ENCODE measurements at regions not wholly inside any gene's neighbourhood (a gene's known extent, or its start where the extent isn't known, plus 50 kb on each side); places are given as distances from the start of the nearest gene placed in this dataset.

GRCh38 chr5:112614986-112615385, 122.7 kb upstream of the APC start:
- intact Hi-C loops (cut with DNase I; ENCODE audit: low total_unique reads): no loop called here
- Histone ChIP-seq H3K4me1 (no peaks in the 10 kb centered on the region), H3K27ac (no peak overlapping the region), H3K36me3 (no peaks in the 10 kb centered on the region), H3K27me3 (replicated peaks in 1 of 7) (no peaks in the 10 kb centered on the region), H3K9me3 (no peaks in the 10 kb centered on the region), H3K4me3 (no peak overlapping the region)
- 71 to 86% (median 74%) methylated on average over 1 of the region's 1 CpG for WGBS, 5 donors
- no peak for DNase-seq
- no peak for TF ChIP-seq POLR2A (IDR thresholded peaks at IDR 0.05)
- TF ChIP-seq POLR2AphosphoS5 (IDR thresholded peaks at IDR 0.05): no peak
- no peak for TF ChIP-seq CTCF (IDR thresholded peaks at IDR 0.05 in 8 of 11, conservative IDR thresholded peaks at IDR 0.05 in 3 of 11)

- TF ChIP-seq CTCF (IDR thresholded peaks at IDR 0.05 in 8 of 11, conservative IDR thresholded peaks at IDR 0.05 in 3 of 11) (no peak), POLR2AphosphoS5 (IDR thresholded peaks at IDR 0.05) (no peak), POLR2A (IDR thresholded peaks at IDR 0.05) (no peak)
- DNase-seq: no peak
Observed at GRCh38 chr5:112616812-112617547, 120.7 kb upstream of the APC start.

GRCh38 chr5:112625246-112625645, 112.4 kb upstream of the APC start:
- intact Hi-C loops (cut with DNase I; ENCODE audit: low total_unique reads): no loop called here
- Histone ChIP-seq H3K9me3 (no peaks in the 10 kb centered on the region), H3K4me1 (no peaks in the 10 kb centered on the region), H3K27ac (no peak overlapping the region), H3K36me3 (no peaks in the 10 kb centered on the region), H3K27me3 (replicated peaks in 1 of 7) (peaks cover 0 to 20% (median 0%) of the 10 kb centered on the region in 7 donors), H3K4me3 (no peak overlapping the region)
- TF ChIP-seq POLR2A (IDR thresholded peaks at IDR 0.05): no peak
- TF ChIP-seq CTCF (IDR thresholded peaks at IDR 0.05 in 8 of 11, conservative IDR thresholded peaks at IDR 0.05 in 3 of 11): no peak
- no peak for TF ChIP-seq POLR2AphosphoS5 (IDR thresholded peaks at IDR 0.05)
- 71 to 81% (median 76%) methylated on average over 3 of the region's 3 CpGs for WGBS, 5 donors
- no peak for DNase-seq

More at GRCh38 chr5:112616812-112617547, 120.7 kb upstream of the APC start:
- Histone ChIP-seq H3K4me1 (no peaks in the 10 kb centered on the region), H3K27me3 (replicated peaks in 1 of 7) (peaks cover 0 to 6% (median 0%) of the 10 kb centered on the region in 7 donors), H3K27ac (no peak overlapping the region), H3K36me3 (no peaks in the 10 kb centered on the region), H3K9me3 (no peaks in the 10 kb centered on the region), H3K4me3 (peak overlapping the region in 1 of 8 donors; percentile 12)
- intact Hi-C loops (cut with DNase I; ENCODE audit: low total_unique reads): no loop called here
- WGBS, 5 donors: 73 to 85% (median 79%) methylated on average over 8 of the region's 8 CpGs

GRCh38 chr5:112625689-112626438, 111.8 kb upstream of the APC start:
- H3K4me3 ChIP-seq: no peak overlapping the region
- no peak overlapping the region for H3K27ac ChIP-seq
- 73 to 86% (median 78%) methylated on average over 4 of the region's 4 CpGs for WGBS, 5 donors
- H3K36me3 ChIP-seq: no peaks in the 10 kb centered on the region
- DNase-seq: no peak
- TF ChIP-seq POLR2AphosphoS5 (IDR thresholded peaks at IDR 0.05) (no peak), POLR2A (IDR thresholded peaks at IDR 0.05) (no peak), CTCF (IDR thresholded peaks at IDR 0.05 in 8 of 11, conservative IDR thresholded peaks at IDR 0.05 in 3 of 11) (no peak)
- peaks cover 0 to 22% (median 0%) of the 10 kb centered on the region in 7 donors for H3K27me3 ChIP-seq (replicated peaks in 1 of 7)
- intact Hi-C loops (cut with DNase I; ENCODE audit: low total_unique reads): no loop called here
- no peaks in the 10 kb centered on the region for H3K9me3 ChIP-seq
- H3K4me1 ChIP-seq: no peaks in the 10 kb centered on the region

Measured in spleen (tissue), 11 donors.